Mesendoderm (in vitro differentiated cells): ENCODE measurements at regions not wholly inside any gene's neighbourhood (a gene's known extent, or its start where the extent isn't known, plus 50 kb on each side); places are given as distances from the start of the nearest gene placed in this dataset.
"Not testable (repeated sequence)": the region's sequence is repeated elsewhere in the genome, so short reads cannot be mapped to it uniquely, and the experiment has no call there.

Experiments
- DNase-seq: peaks from one replicate; pipeline ENCODE4 v3.0.0; 2013
- H2AK5ac ChIP-seq: 2 replicates; pipeline ENCODE4 v1.6.1; 2013; ENCODE audit warnings: low read length, inconsistent platforms
- H2BK120ac ChIP-seq: 2 replicates; pipeline ENCODE4 v1.6.1; 2013; ENCODE audit warnings: low read depth, mild to moderate bottlenecking, low read length, moderate library complexity, mixed read lengths
- H2BK15ac ChIP-seq: replicated peaks from 2 replicates; pipeline ENCODE4 v1.6.1; 2013; ENCODE audit warnings: low read depth, mild to moderate bottlenecking, moderate library complexity
- H2BK5ac ChIP-seq: 2 replicates; pipeline ENCODE4 v1.6.1; 2013; ENCODE audit warnings: low read length, inconsistent platforms
- H3K18ac ChIP-seq: 2 replicates; pipeline ENCODE4 v1.6.1; 2013; ENCODE audit warnings: mild to moderate bottlenecking, low read length, mixed read lengths
- H3K23ac ChIP-seq: one replicate; pipeline ENCODE4 v1.6.1; 2013; ENCODE audit warnings: low read length
- H3K27ac ChIP-seq: 2 replicates; pipeline ENCODE4 v1.5.1; 2013; ENCODE audit warnings: low read depth, mild to moderate bottlenecking, inconsistent platforms, low read length, moderate library complexity
- H3K27me3 ChIP-seq: 2 replicates; pipeline ENCODE4 v1.6.1; 2013; ENCODE audit warnings: low read length, control low read depth, mild to moderate bottlenecking, inconsistent platforms; ENCODE audit not compliant: insufficient read depth, poor library complexity
- H3K36me3 ChIP-seq: 2 replicates; pipeline ENCODE4 v1.6.1; 2013; ENCODE audit warnings: low read length, inconsistent platforms; ENCODE audit not compliant: control insufficient read depth, insufficient read depth
- H3K4ac ChIP-seq: one replicate; pipeline ENCODE4 v1.6.1; 2013; ENCODE audit warnings: low read depth, mild to moderate bottlenecking, low read length, moderate library complexity
- H3K4me1 ChIP-seq: 2 replicates; pipeline ENCODE4 v1.6.1; 2013; ENCODE audit warnings: low read depth, low read length, inconsistent platforms; ENCODE audit not compliant: control insufficient read depth
- H3K4me2 ChIP-seq: 2 replicates; pipeline ENCODE4 v1.6.1; 2013; ENCODE audit warnings: low read length
- H3K4me3 ChIP-seq: 2 replicates; pipeline ENCODE4 v1.5.1; 2013; ENCODE audit warnings: mild to moderate bottlenecking, low read length
- H3K56ac ChIP-seq: one replicate; pipeline ENCODE4 v1.6.1; 2013; ENCODE audit warnings: low read length
- H3K79me1 ChIP-seq: 2 replicates; pipeline ENCODE4 v1.6.1; 2013; ENCODE audit warnings: low read length, inconsistent platforms
- H3K79me2 ChIP-seq: 2 replicates; pipeline ENCODE4 v1.6.1; 2013; ENCODE audit warnings: mild to moderate bottlenecking, low read length; ENCODE audit not compliant: control insufficient read depth, insufficient read depth
- H3K9ac ChIP-seq: 2 replicates; pipeline ENCODE4 v1.6.1; 2013; ENCODE audit warnings: low read length, inconsistent platforms
- H4K5ac ChIP-seq: one replicate; pipeline ENCODE4 v1.6.1; 2013; ENCODE audit warnings: low read length
- H4K8ac ChIP-seq: one replicate; pipeline ENCODE4 v1.6.1; 2013; ENCODE audit warnings: low read depth, mild to moderate bottlenecking, control low read depth, low read length, moderate library complexity
- WGBS: extraction: QIAGEN DNeasy Blood & Tissue Kit; methylation state at CpG from one replicate; pipeline ENCODE4 v1.1.7; 2013; ENCODE audit warnings: low lambda C conversion rate, missing lambda C conversion rate; ENCODE audit not compliant: insufficient coverage; ENCODE audit errors: extremely low coverage; 5-methylcytosine and 5-hydroxymethylcytosine counted together

- H3K23ac ChIP-seq, result no peak overlapping the region
- H2BK120ac ChIP-seq, result no peak overlapping the region
- H4K5ac ChIP-seq, result no peak overlapping the region
- H3K18ac ChIP-seq, result no peak overlapping the region
- H3K9ac ChIP-seq, result no peak overlapping the region
- H3K36me3 ChIP-seq, result no peaks in the 10 kb centered on the region
- no peak for DNase-seq
- H3K4me3 ChIP-seq, result no peak overlapping the region
- no peaks in the 10 kb centered on the region for H3K27me3 ChIP-seq
- no peak overlapping the region for H4K8ac ChIP-seq
- no peaks in the 10 kb centered on the region for H3K79me1 ChIP-seq
- no peaks in the 10 kb centered on the region for H3K4me1 ChIP-seq
- H2AK5ac ChIP-seq, result no peak overlapping the region
- no peak overlapping the region for H3K4ac ChIP-seq
- no peak overlapping the region for H3K4me2 ChIP-seq
- no CpG with 5 or more reads among the region's 1 CpG for WGBS
- no peak overlapping the region for H3K27ac ChIP-seq
- no peak overlapping the region for H3K56ac ChIP-seq
- no peak overlapping the region for H2BK5ac ChIP-seq
- H2BK15ac ChIP-seq, result no peak overlapping the region
- H3K79me2 ChIP-seq, result no peaks in the 10 kb centered on the region
These were observed 184.2 kb upstream of the COL3A1 start for GRCh38 chr2:188789951-188790350.

- H4K8ac ChIP-seq, H3K36me3 ChIP-seq, H3K9ac ChIP-seq, H3K4ac ChIP-seq, H3K27me3 ChIP-seq, H3K4me3 ChIP-seq, H3K79me2 ChIP-seq, H2AK5ac ChIP-seq, H3K27ac ChIP-seq, H3K23ac ChIP-seq, H3K56ac ChIP-seq, H2BK5ac ChIP-seq, H2BK120ac ChIP-seq, DNase-seq, H3K4me2 ChIP-seq, H3K18ac ChIP-seq, H2BK15ac ChIP-seq, H3K4me1 ChIP-seq, H4K5ac ChIP-seq, H3K79me1 ChIP-seq: not testable (repeated sequence)
- WGBS, result no CpG with 5 or more reads among the region's 4 CpGs
These were observed 179.7 kb upstream of the COL3A1 start for GRCh38 chr2:188794453-188794852.

GRCh38 chr2:188795762-188796161, 178.4 kb upstream of the COL3A1 start:
- H4K5ac ChIP-seq, result no peak overlapping the region
- no peak overlapping the region for H3K4me2 ChIP-seq
- H3K9ac ChIP-seq, result no peak overlapping the region
- H4K8ac ChIP-seq, result no peak overlapping the region
- no peaks in the 10 kb centered on the region for H3K4me1 ChIP-seq
- no peak overlapping the region for H3K56ac ChIP-seq
- H3K36me3 ChIP-seq, result no peaks in the 10 kb centered on the region
- H2BK15ac ChIP-seq, result no peak overlapping the region
- H3K18ac ChIP-seq, result no peak overlapping the region
- no peak overlapping the region for H2AK5ac ChIP-seq
- H2BK5ac ChIP-seq, result no peak overlapping the region
- no peak overlapping the region for H3K27ac ChIP-seq
- no peak for DNase-seq
- no peaks in the 10 kb centered on the region for H3K79me1 ChIP-seq
- H3K27me3 ChIP-seq, result no peaks in the 10 kb centered on the region
- no peak overlapping the region for H3K4ac ChIP-seq
- no peaks in the 10 kb centered on the region for H3K79me2 ChIP-seq
- H3K4me3 ChIP-seq, result no peak overlapping the region
- no peak overlapping the region for H3K23ac ChIP-seq
- H2BK120ac ChIP-seq, result no peak overlapping the region

GRCh38 chr2:188797371-188797770, 176.8 kb upstream of the COL3A1 start:
- no peak overlapping the region for H4K8ac ChIP-seq
- no peaks in the 10 kb centered on the region for H3K79me2 ChIP-seq
- no peak overlapping the region for H3K18ac ChIP-seq
- no peaks in the 10 kb centered on the region for H3K27me3 ChIP-seq
- no CpG with 5 or more reads among the region's 4 CpGs for WGBS
- H2AK5ac ChIP-seq, result no peak overlapping the region
- no peak overlapping the region for H3K4ac ChIP-seq
- no peaks in the 10 kb centered on the region for H3K79me1 ChIP-seq
- H3K27ac ChIP-seq, result no peak overlapping the region
- H3K56ac ChIP-seq, result no peak overlapping the region
- no peak overlapping the region for H2BK120ac ChIP-seq
- no peak overlapping the region for H3K9ac ChIP-seq
- DNase-seq, result no peak
- H2BK15ac ChIP-seq, result no peak overlapping the region
- H2BK5ac ChIP-seq, result no peak overlapping the region
- H3K4me1 ChIP-seq, result no peaks in the 10 kb centered on the region
- H3K4me2 ChIP-seq, result no peak overlapping the region
- H3K36me3 ChIP-seq, result no peaks in the 10 kb centered on the region
- no peak overlapping the region for H3K4me3 ChIP-seq
- H4K5ac ChIP-seq, result no peak overlapping the region
- H3K23ac ChIP-seq, result no peak overlapping the region

DNA sequence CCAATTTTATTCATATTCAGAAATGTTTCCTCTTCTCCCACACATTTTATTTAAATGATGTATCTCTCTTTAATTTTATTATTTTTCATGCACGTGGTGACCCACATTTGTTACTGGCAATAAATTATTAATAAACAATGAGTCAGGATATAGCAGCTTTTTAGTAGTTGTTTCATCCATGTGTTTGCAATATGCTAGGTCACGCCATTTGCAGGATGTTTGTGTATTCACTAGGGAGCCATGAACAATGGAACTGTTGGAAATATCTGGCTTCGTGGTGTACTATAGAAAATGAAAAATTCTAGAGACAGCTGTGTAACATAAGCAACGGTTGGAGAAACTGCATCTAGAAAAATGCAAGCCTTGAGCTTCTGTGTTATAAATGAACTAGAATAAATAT, 176.0 kb upstream of the COL3A1 start:
- Histone ChIP-seq H3K79me2 (no peaks in the 10 kb centered on the region), H2BK15ac (no peak overlapping the region), H2BK5ac (no peak overlapping the region), H4K5ac (no peak overlapping the region), H3K9ac (no peak overlapping the region), H3K4me2 (no peak overlapping the region), H3K23ac (no peak overlapping the region), H4K8ac (no peak overlapping the region), H2BK120ac (no peak overlapping the region), H3K79me1 (no peaks in the 10 kb centered on the region), H3K27me3 (no peaks in the 10 kb centered on the region), H3K56ac (no peak overlapping the region), H3K4me3 (no peak overlapping the region), H3K36me3 (no peaks in the 10 kb centered on the region), H3K18ac (no peak overlapping the region), H3K4me1 (no peaks in the 10 kb centered on the region), H3K27ac (no peak overlapping the region), H3K4ac (no peak overlapping the region), H2AK5ac (no peak overlapping the region)
- no CpG with 5 or more reads among the region's 4 CpGs for WGBS
- DNase-seq, result no peak

DNA sequence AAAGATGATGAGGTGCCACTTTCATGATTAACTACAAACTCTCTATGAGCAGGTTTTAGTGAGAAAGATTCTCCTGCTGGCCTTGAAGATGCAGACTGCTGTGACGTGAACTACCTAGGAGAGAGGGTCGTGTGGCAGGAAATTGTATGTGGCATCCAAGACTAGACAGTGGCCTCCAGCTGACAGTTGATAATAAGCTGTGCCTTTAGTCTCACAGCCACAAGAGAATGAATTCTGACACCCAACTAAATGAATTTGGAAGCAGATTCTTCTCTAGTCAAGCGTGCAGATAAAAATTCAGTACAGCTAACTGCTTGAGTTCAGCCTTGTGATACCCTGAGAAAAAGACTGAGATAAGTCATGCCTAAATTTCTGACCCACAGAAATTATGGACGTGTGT, 169.0 kb upstream of the COL3A1 start:
- Histone ChIP-seq H2BK120ac (no peak overlapping the region), H3K36me3 (no peaks in the 10 kb centered on the region), H3K27ac (no peak overlapping the region), H2BK5ac (no peak overlapping the region), H3K4me3 (no peak overlapping the region), H3K9ac (no peak overlapping the region), H3K4me1 (no peaks in the 10 kb centered on the region), H3K27me3 (no peaks in the 10 kb centered on the region), H3K79me1 (no peaks in the 10 kb centered on the region), H3K4me2 (no peak overlapping the region), H2AK5ac (no peak overlapping the region), H3K79me2 (no peaks in the 10 kb centered on the region), H3K56ac (no peak overlapping the region), H2BK15ac (no peak overlapping the region), H4K5ac (no peak overlapping the region), H4K8ac (no peak overlapping the region), H3K18ac (no peak overlapping the region), H3K4ac (no peak overlapping the region), H3K23ac (no peak overlapping the region)
- DNase-seq, result no peak
- no CpG with 5 or more reads among the region's 4 CpGs for WGBS
